Osteocyte (in vitro differentiated cells): ENCODE measurements at regions not wholly inside any gene's neighbourhood (a gene's known extent, or its start where the extent isn't known, plus 50 kb on each side); places are given as distances from the start of the nearest gene placed in this dataset.

Source experiments
- DNase-seq: peaks from one replicate; pipeline ENCODE4 v3.0.0; 2021; ENCODE audit warnings: mixed read lengths; ENCODE audit not compliant: unreplicated experiment; ENCODE audit errors: extremely low spot score
- H3K27ac Mint-ChIP-seq: one replicate; pipeline ENCODE4 v1.8.0; 2021; ENCODE audit warnings: mild to moderate bottlenecking, mixed read lengths; ENCODE audit not compliant: unreplicated experiment
- H3K27me3 Mint-ChIP-seq: one replicate; pipeline ENCODE4 v1.8.0; 2021; ENCODE audit warnings: mixed read lengths; ENCODE audit not compliant: unreplicated experiment
- H3K36me3 Mint-ChIP-seq: one replicate; pipeline ENCODE4 v1.8.0; 2021; ENCODE audit warnings: mixed read lengths; ENCODE audit not compliant: unreplicated experiment
- H3K4me1 Mint-ChIP-seq: one replicate; pipeline ENCODE4 v1.8.0; 2021; ENCODE audit warnings: mixed read lengths; ENCODE audit not compliant: unreplicated experiment
- H3K4me3 Mint-ChIP-seq: one replicate; pipeline ENCODE4 v1.8.0; 2021; ENCODE audit warnings: mild to moderate bottlenecking, moderate library complexity, mixed read lengths; ENCODE audit not compliant: unreplicated experiment
- H3K9me3 Mint-ChIP-seq: one replicate; pipeline ENCODE4 v1.8.0; 2021; ENCODE audit warnings: mixed read lengths; ENCODE audit not compliant: unreplicated experiment
- CTCF ChIP-seq: fragments of 200-600 bp; sonication (generic); IDR thresholded peaks from 2 replicates; pipeline ENCODE4 v1.5.0; 2021; ENCODE audit warnings: antibody characterized with exemption, mild to moderate bottlenecking, moderate library complexity

GRCh38 chr19:46963093-46963734 is 56.4 kb upstream of the NPAS1 start:
- H3K9me3 Mint-ChIP-seq = no peaks in the 10 kb centered on the region
- H3K27ac Mint-ChIP-seq = peak overlapping the region; percentile 97
- peak; percentile 87 for DNase-seq
- peaks cover 13% of the 10 kb centered on the region for H3K36me3 Mint-ChIP-seq
- no peak for TF ChIP-seq CTCF
- peaks cover 80% of the 10 kb centered on the region for H3K4me1 Mint-ChIP-seq
- H3K27me3 Mint-ChIP-seq = no peaks in the 10 kb centered on the region
- peak overlapping the region; percentile 56 for H3K4me3 Mint-ChIP-seq

DNA sequence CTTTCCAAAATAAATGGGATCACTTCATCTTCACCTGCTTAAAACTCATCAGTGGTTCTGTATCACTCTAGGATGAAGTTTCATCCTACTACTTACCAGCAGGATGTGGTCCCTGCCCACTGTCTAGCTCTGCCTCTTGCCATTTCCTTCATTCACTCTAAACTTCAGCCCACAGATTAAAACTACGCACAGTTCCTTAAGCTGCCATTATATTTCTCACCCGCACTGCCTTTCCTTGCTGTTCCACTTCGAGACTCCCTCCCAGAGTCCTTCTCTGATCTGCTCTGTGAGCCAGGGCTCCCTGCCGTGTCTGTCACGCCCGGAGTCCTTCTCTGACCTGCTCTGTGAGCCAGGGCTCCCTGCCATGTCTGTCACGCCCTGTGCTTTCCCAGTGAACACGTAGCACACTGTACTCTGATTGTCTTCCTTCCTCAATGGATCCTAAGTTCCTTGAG is 52.0 kb upstream of the NPAS1 start:
- Mint-ChIP-seq H3K4me3 (peak overlapping the region; percentile 1), H3K9me3 (no peaks in the 10 kb centered on the region), H3K36me3 (peaks cover 10% of the 10 kb centered on the region), H3K27ac (peak overlapping the region; percentile 93), H3K4me1 (peaks cover 88% of the 10 kb centered on the region), H3K27me3 (no peaks in the 10 kb centered on the region)
- no peak for TF ChIP-seq CTCF
- no peak for DNase-seq
